IMR-90 (cell line): ENCODE measurements at regions not wholly inside any gene's neighbourhood (a gene's known extent, or its start where the extent isn't known, plus 50 kb on each side); places are given as distances from the start of the nearest gene placed in this dataset.
"Not testable (repeated sequence)": the region's sequence is repeated elsewhere in the genome, so short reads cannot be mapped to it uniquely, and the experiment has no call there.

Experiments used
- CHD1 ChIP-seq: IDR thresholded peaks from 2 replicates; pipeline ENCODE4 v1.6.1; 2012; ENCODE audit warnings: low read depth, low read length, improper control_type of control experiment
- TF ChIP-seq, protein P1 (sequence below): conservative IDR thresholded peaks from 2 replicates; pipeline ENCODE4 v1.5.1; 2012; ENCODE audit warnings: mild to moderate bottlenecking, low read depth, low read length, improper control_type of control experiment

DNA sequence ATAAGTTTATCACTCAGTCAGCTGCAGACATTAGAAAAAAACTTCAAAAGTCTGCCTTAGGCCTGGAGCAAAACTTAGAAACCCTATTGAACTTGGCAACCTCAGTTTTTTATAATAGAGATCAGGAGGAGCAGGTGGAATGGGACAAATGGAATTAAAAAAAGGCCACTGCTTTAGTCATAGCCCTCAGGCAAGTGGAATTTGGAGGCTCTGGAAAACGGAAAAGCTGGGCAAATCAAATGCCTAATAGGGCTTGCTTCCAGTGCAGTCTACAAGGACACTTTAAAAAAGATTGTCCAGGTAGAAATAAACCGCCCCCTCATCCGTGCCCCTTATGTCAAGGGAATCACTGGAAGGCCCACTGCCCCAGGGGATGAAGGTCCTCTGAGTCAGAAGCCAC, 68.7 kb upstream of the ARSJ start:
- not testable (repeated sequence) for TF ChIP-seq CHD1
- TF ChIP-seq, protein P1, sequence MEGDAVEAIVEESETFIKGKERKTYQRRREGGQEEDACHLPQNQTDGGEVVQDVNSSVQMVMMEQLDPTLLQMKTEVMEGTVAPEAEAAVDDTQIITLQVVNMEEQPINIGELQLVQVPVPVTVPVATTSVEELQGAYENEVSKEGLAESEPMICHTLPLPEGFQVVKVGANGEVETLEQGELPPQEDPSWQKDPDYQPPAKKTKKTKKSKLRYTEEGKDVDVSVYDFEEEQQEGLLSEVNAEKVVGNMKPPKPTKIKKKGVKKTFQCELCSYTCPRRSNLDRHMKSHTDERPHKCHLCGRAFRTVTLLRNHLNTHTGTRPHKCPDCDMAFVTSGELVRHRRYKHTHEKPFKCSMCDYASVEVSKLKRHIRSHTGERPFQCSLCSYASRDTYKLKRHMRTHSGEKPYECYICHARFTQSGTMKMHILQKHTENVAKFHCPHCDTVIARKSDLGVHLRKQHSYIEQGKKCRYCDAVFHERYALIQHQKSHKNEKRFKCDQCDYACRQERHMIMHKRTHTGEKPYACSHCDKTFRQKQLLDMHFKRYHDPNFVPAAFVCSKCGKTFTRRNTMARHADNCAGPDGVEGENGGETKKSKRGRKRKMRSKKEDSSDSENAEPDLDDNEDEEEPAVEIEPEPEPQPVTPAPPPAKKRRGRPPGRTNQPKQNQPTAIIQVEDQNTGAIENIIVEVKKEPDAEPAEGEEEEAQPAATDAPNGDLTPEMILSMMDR = not testable (repeated sequence)
